NAMALWA (cell line): ENCODE measurements at regions not wholly inside any gene's neighbourhood (a gene's known extent, or its start where the extent isn't known, plus 50 kb on each side); places are given as distances from the start of the nearest gene placed in this dataset.
"Not testable (repeated sequence)": the region's sequence is repeated elsewhere in the genome, so short reads cannot be mapped to it uniquely, and the experiment has no call there.

Experiments
- DNase-seq: peaks from one replicate; pipeline ENCODE4 v3.0.0-alpha.2; 2015; ENCODE audit warnings: low spot score

- no peak for DNase-seq
Observed at GRCh38 chr18:30623401-30624065, 419.0 kb downstream of the DSC3 start.

GRCh38 chr18:30622635-30623034, 419.9 kb downstream of the DSC3 start:
- DNase-seq: no peak

- no peak for DNase-seq
Observed at GRCh38 chr18:30622104-30622503, 420.4 kb downstream of the DSC3 start.

GRCh38 chr18:30618567-30618966, 424.0 kb downstream of the DSC3 start:
- DNase-seq: no peak

- no peak for DNase-seq
Observed at GRCh38 chr18:30616414-30616813, 426.1 kb downstream of the DSC3 start.

- DNase-seq: no peak
Observed at GRCh38 chr18:30613467-30613801, 429.1 kb downstream of the DSC3 start.

- no peak for DNase-seq
Observed at GRCh38 chr18:30601541-30601940, 441.0 kb downstream of the DSC3 start.

GRCh38 chr18:30597202-30597601, 445.3 kb downstream of the DSC3 start:
- DNase-seq: no peak

GRCh38 chr18:30596635-30597034, 445.9 kb downstream of the DSC3 start:
- DNase-seq: no peak

GRCh38 chr18:30595942-30596341, 446.6 kb downstream of the DSC3 start:
- DNase-seq: no peak

GRCh38 chr18:30594911-30595310, 447.6 kb downstream of the DSC3 start:
- not testable (repeated sequence) for DNase-seq

GRCh38 chr18:30591462-30591861, 451.1 kb downstream of the DSC3 start:
- DNase-seq: no peak

GRCh38 chr18:30588673-30589164, 453.8 kb downstream of the DSC3 start:
- no peak for DNase-seq

GRCh38 chr18:30583768-30584167, 458.8 kb downstream of the DSC3 start:
- no peak for DNase-seq

- DNase-seq: no peak
Observed at GRCh38 chr18:30582078-30582477, 460.5 kb downstream of the DSC3 start.

- no peak for DNase-seq
Observed at GRCh38 chr18:30578707-30579106, 463.8 kb downstream of the DSC3 start.

GRCh38 chr18:30572214-30572613, 470.3 kb downstream of the DSC3 start:
- DNase-seq: no peak

- no peak for DNase-seq
Observed at GRCh38 chr18:30568333-30568732, 474.2 kb downstream of the DSC3 start.

- DNase-seq: no peak
Observed at GRCh38 chr18:30566877-30567276, 475.7 kb downstream of the DSC3 start.

GRCh38 chr18:30562231-30562630, 480.3 kb downstream of the DSC3 start:
- DNase-seq: no peak

GRCh38 chr18:30556112-30556511, 486.4 kb downstream of the DSC3 start:
- no peak for DNase-seq

GRCh38 chr18:30545393-30545792, 497.1 kb downstream of the DSC3 start:
- no peak for DNase-seq

GRCh38 chr18:30544141-30544540, 498.4 kb downstream of the DSC3 start:
- DNase-seq: no peak

GRCh38 chr18:30533716-30534115, 508.8 kb downstream of the DSC3 start:
- no peak for DNase-seq
